T47D (cell line): ENCODE measurements at regions not wholly inside any gene's neighbourhood (a gene's known extent, or its start where the extent isn't known, plus 50 kb on each side); places are given as distances from the start of the nearest gene placed in this dataset.
"Not testable (repeated sequence)": the region's sequence is repeated elsewhere in the genome, so short reads cannot be mapped to it uniquely, and the experiment has no call there.

Experiments
- DNase-seq, 2 experiments: peaks; one replicate each; pipeline versions ENCODE4 v3.0.0 to v3.0.0-alpha.2; 2011 to 2012; ENCODE audit warnings: low read depth in 1 of 2, low spot score in 1 of 2
- JUND ChIP-seq: IDR thresholded peaks from 2 replicates; pipeline ENCODE4 v1.6.1; 2012; ENCODE audit warnings: low read depth
- in situ Hi-C: cut with HindIII; loops from 2 replicates; pipeline ENCODE4 v1.10.0; 2016; ENCODE audit warnings: low sequenced_read_pairs, low pct_unique_long_range_greater_than_20kb

DNA sequence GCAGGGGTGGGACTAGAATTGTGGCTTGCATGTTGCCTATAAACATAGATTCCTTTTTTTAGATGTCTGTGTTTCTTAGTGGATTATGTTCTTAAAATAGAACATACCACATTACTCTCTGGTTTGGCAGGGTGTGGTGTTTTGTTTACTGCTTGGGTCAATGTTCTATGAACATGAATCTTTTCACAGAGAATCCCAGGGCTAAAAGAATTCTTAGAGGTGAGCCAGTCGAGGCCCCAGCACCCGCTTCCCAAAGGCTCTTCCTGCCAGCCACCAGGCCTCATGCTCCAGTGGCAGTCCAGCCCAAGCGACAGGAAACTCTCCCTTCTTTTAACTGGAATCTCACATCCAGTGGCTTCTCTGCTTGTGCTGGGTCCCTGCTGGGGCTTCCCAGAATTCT lies 126.6 kb downstream of the C9orf152 start:
- in situ Hi-C loops: no loop called here

DNA sequence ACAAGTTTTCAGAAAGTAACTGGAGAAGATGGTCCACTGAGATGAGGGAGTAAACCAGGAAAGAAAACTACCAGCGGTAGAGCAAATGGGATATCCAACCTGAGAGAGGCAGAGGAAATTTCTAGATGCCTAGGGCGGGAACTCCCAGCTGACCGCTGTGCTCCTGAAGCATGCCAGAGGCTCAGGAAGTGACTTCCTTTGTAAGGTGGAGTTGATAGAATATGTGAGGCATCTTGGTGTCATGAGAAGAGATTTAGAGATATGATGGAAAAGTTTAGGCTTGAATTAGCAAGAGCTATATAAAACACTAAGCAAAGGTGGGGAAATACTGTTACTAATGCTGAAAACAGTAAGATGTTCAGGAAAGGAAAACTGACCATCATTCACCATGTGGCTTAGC lies 124.1 kb downstream of the C9orf152 start:
- TF ChIP-seq JUND: no peak
- DNase-seq: no peak
- in situ Hi-C loops: no loop called here

More for the DNA sequence above, 126.6 kb downstream of the C9orf152 start:
- DNase-seq: no peak
- TF ChIP-seq JUND: no peak

- no peak for DNase-seq
- in situ Hi-C loops: no loop called here
- TF ChIP-seq JUND: no peak
Observed at GRCh38 chr9:110086537-110086936, 121.4 kb downstream of the C9orf152 start.

- in situ Hi-C loops: no loop called here
- no peak for TF ChIP-seq JUND
- no peak for DNase-seq
Observed at GRCh38 chr9:110087605-110088004, 120.4 kb downstream of the C9orf152 start.

GRCh38 chr9:110088099-110088498 lies 119.9 kb downstream of the C9orf152 start:
- TF ChIP-seq JUND: no peak
- peak in 1 of 2 experiments; percentile 73 for DNase-seq
- in situ Hi-C loops: no loop called here

DNA sequence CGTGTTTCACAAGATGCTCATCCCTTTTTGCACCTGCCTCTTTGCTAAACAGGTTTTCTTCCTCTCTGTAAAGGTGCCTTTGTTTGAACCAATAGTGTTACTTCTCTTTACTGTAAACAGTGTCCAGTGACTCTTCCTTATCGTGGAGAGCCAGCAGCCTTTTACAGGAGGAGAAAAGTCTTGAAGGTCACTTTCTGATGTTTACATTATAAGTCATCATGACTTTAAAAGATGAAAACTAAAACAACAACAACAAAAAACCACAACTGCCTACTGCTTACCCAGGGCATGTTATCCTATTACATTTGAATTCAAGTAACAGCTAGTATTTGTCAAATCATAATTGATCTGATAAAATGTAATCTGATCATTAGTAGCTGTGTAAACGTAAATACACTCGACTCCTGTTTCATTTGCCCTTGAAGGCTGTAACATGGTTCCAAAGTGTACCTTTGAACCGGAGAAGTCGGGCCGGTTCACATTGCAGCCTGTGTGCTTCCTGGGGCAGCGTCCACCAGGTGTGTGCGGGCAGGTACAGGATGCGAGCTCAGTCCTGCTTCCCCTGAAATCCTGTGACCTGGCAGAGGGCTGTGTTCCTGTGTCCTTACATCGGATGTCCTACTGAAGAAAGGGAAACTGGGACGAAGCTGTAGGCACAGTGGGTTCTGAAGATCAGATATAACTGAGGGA lies 118.1 kb downstream of the C9orf152 start:
- in situ Hi-C loops: no loop called here
- DNase-seq: peak in 1 of 2 experiments; percentile 77

GRCh38 chr9:110092792-110093191 lies 115.2 kb downstream of the C9orf152 start:
- no peak for DNase-seq
- no peak for TF ChIP-seq JUND
- in situ Hi-C loops: no loop called here

More for the DNA sequence above, 118.1 kb downstream of the C9orf152 start:
- no peak for TF ChIP-seq JUND

DNA sequence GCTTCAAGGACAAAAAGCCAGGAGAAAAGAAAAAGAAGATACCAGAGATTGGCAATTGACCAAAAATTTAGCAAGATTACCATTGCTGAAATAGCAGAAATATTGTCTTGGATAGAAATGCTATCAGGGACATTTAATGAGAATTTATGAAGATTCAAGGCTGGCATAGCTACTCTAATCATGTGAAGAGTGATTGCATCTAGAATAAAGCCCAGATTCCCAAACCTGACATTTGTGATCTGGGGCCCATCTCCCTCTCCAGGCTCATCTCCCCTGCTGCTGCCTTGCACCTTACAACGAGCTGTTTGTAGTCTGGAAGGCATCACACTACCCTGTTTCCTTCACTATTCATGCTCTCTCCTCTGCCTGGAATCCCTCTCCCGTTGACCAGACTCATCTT lies 114.5 kb downstream of the C9orf152 start:
- TF ChIP-seq JUND: no peak
- in situ Hi-C loops: no loop called here
- DNase-seq: no peak

DNA sequence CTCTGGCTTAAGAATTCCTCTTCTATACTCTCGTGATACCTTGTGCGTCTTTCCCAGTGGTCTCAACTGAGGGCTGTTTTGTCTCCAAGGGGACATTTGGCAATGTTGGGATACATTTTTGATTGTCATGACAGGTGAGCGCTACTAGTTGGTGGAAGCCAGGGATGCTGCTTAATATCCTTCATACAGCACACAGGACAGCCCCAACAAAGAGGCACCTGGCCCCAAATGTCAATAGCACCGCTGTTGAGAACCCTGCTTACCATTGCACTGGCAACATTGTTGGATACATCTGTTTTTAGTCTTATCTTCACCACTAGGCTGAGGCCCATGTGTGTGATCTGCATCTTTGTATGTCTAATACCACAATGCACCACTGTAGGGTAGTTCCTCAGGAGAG lies 114.1 kb downstream of the C9orf152 start:
- in situ Hi-C loops: no loop called here
- no peak for DNase-seq
- TF ChIP-seq JUND: no peak

- in situ Hi-C loops: no loop called here
- no peak for DNase-seq
- no peak for TF ChIP-seq JUND
Observed at GRCh38 chr9:110095161-110095595, 112.8 kb downstream of the C9orf152 start.

GRCh38 chr9:110095776-110096175 lies 112.2 kb downstream of the C9orf152 start:
- no peak for DNase-seq
- in situ Hi-C loops: no loop called here
- no peak for TF ChIP-seq JUND

- DNase-seq, in situ Hi-C loops: not testable (repeated sequence)
Observed at GRCh38 chr9:110096674-110097073, 111.3 kb downstream of the C9orf152 start.

DNA sequence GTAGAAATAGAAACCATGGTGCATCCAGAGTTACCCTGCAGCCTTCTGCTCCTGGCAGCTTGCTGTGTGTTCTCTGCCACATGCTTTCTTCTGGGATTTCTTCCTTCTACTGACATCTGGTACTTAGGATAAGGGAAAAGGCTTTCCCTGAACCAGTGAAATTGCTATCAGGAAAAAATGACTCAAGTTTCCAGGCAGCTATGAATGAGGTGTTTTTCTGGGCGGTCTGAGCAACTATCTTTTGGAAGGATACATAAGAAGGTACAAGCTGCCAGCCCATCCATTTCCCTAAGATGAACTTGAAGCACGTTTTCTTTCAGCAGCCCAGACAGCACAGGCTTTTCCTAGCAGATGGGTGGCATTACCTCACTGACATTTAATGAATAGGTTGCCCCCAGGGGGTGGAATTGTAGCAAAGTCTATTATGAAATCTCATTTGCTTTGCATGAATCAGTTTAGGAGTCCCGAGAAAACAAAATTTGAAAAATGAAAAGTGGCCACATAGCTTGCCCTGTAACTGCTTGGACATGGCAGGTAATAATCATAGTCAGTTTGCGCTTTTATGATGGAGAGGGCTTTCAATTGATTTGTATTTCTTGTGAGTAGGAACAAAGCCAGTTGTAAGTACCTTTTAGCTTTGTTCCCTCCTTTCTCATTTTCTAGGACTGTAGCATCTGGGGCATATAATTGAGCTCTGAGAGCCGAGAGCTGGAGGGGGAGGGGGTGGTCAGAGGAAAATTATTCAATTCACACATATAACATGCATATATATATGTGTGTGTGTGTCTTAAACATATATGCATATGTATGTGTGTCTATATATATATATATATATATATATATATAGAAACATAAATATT lies 108.5 kb downstream of the C9orf152 start:
- TF ChIP-seq JUND: no peak

More for the DNA sequence above, 108.5 kb downstream of the C9orf152 start:
- DNase-seq: no peak
- in situ Hi-C loops: no loop called here
